ENCODE measurements at regions not wholly inside any gene's neighbourhood (a gene's known extent, or its start where the extent isn't known, plus 50 kb on each side); places are given as distances from the start of the nearest gene placed in this dataset.

DNA sequence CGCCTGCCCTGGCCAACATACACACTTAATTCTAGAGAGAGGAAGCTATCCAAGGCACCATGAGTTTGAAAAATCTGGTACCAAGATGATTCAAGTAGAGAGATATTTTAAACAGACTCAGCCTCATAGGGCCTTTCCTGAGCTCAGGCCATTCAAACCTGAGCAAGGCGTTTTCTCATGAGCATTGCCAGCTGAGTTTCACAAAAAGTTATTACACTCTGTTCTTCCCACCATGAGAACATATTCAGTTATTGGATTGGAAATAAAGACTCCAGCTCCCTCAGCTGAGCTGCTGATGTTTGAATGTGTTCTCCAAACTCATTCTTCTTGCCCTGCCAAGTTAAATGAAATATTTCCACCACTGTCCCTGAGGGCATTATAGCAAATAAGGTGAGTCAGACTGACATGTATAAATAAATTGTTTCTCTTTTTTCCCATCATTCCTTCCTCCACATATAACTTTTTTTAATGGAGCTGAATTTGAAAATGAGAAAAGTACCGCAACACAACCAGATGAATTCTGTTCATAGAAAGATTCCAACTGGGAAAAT is 429.6 kb downstream of the RAB28 start:
- H3K27ac ChIP-seq, result no peak overlapping the region
- intact Hi-C loops (cut with DNase I), result no loop called here
- no peak for DNase-seq (ENCODE audit: low spot score)
- H3K36me3 ChIP-seq, result no peaks in the 10 kb centered on the region
- H3K4me1 ChIP-seq (replicated peaks), result no peaks in the 10 kb centered on the region
- TF ChIP-seq POLR2AphosphoS5 (IDR thresholded peaks at IDR 0.05) (no peak), POLR2A (IDR thresholded peaks at IDR 0.05) (no peak)
- TF ChIP-seq, protein P1, sequence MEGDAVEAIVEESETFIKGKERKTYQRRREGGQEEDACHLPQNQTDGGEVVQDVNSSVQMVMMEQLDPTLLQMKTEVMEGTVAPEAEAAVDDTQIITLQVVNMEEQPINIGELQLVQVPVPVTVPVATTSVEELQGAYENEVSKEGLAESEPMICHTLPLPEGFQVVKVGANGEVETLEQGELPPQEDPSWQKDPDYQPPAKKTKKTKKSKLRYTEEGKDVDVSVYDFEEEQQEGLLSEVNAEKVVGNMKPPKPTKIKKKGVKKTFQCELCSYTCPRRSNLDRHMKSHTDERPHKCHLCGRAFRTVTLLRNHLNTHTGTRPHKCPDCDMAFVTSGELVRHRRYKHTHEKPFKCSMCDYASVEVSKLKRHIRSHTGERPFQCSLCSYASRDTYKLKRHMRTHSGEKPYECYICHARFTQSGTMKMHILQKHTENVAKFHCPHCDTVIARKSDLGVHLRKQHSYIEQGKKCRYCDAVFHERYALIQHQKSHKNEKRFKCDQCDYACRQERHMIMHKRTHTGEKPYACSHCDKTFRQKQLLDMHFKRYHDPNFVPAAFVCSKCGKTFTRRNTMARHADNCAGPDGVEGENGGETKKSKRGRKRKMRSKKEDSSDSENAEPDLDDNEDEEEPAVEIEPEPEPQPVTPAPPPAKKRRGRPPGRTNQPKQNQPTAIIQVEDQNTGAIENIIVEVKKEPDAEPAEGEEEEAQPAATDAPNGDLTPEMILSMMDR (IDR thresholded peaks at IDR 0.05), result no peak
- H3K27me3 ChIP-seq (replicated peaks; ENCODE audit: insufficient read depth), result no peaks in the 10 kb centered on the region
- no peaks in the 10 kb centered on the region for H3K9me3 ChIP-seq
- H3K4me3 ChIP-seq, result no peak overlapping the region
- WGBS, result 75% methylated on average over 3 of the region's 3 CpGs

DNA sequence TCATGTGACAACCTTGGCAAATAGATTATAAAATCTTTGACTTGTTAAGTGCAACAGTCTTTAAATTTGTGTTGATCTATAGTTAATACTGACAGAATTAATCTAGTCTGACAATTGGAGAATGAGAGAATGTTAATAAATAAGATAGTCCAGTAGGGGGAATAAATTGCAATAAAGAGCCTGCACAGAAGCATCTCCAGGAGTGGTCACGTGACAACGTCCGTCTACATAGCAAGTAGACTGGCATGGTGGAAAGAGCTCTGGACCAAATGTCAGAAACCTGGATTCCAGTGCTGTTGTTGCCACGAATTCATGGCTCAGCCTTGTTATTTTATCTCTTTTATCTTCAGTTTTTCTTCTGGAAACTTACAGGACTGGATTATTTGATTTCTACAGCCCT is 436.5 kb downstream of the RAB28 start:
- TF ChIP-seq, protein P1 (IDR thresholded peaks at IDR 0.05), result no peak
- TF ChIP-seq POLR2AphosphoS5 (IDR thresholded peaks at IDR 0.05) (no peak), POLR2A (IDR thresholded peaks at IDR 0.05) (no peak)
- DNase-seq (ENCODE audit: low spot score), result no peak
- intact Hi-C loops (cut with DNase I), result no loop called here
- no peak overlapping the region for H3K4me3 ChIP-seq
- no peaks in the 10 kb centered on the region for H3K27me3 ChIP-seq (replicated peaks; ENCODE audit: insufficient read depth)
- H3K4me1 ChIP-seq (replicated peaks), result no peaks in the 10 kb centered on the region
- H3K9me3 ChIP-seq, result no peaks in the 10 kb centered on the region
- no peaks in the 10 kb centered on the region for H3K36me3 ChIP-seq
- H3K27ac ChIP-seq, result no peak overlapping the region
- 79% methylated on average over 4 of the region's 4 CpGs for WGBS

DNA sequence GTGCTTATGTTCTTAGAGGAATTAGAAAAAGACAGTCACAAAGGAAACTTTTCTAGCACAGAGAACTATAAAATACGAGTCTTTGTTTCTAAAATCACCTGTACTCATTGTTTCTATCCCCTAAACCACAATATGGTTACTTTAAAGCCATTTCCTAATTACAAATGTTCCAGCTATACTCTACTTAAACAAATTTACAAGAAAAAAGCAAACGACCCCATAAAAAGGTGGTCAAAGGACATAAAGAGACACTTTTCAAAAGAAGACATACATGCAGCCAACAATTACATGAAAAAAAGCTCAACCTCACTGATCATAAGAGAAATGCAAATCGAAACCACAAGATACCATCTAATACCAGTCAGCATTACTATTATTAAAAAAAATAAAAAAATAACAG is 447.3 kb downstream of the RAB28 start:
- no peak for TF ChIP-seq POLR2A (IDR thresholded peaks at IDR 0.05)
- no peak for TF ChIP-seq POLR2AphosphoS5 (IDR thresholded peaks at IDR 0.05)
- TF ChIP-seq, protein P1 (IDR thresholded peaks at IDR 0.05), result no peak
- H3K4me3 ChIP-seq, result no peak overlapping the region
- no peak for DNase-seq (ENCODE audit: low spot score)
- 38% methylated on average over 3 of the region's 3 CpGs for WGBS
- H3K9me3 ChIP-seq, result no peaks in the 10 kb centered on the region
- no peak overlapping the region for H3K27ac ChIP-seq
- no peaks in the 10 kb centered on the region for H3K36me3 ChIP-seq
- no peaks in the 10 kb centered on the region for H3K4me1 ChIP-seq (replicated peaks)
- H3K27me3 ChIP-seq (replicated peaks; ENCODE audit: insufficient read depth), result no peaks in the 10 kb centered on the region
- intact Hi-C loops (cut with DNase I), result no loop called here

DNA sequence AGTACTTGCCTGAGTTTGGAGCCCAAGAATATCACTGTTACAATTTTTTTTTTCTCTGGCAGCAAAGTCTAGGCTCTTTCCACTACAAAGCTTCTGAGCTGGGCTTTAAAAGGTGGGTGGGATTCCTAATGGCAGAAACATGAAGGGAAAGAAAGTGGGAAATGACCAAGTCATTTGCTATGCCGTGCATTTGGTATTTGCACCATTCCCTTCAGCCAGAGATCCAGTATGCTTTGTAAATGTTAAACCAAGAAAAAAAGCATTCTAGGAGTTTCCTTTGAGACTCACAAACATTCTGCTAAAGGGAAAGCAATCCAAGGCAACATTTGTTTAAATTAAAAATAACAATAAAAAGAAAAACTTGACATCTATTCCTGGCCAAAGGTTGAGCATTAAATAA is 451.2 kb downstream of the RAB28 start:
- DNase-seq (ENCODE audit: low spot score), result no peak
- WGBS, result 78% methylated on average over 1 of the region's 1 CpG

More for the DNA sequence above, 451.2 kb downstream of the RAB28 start:
- TF ChIP-seq POLR2A (IDR thresholded peaks at IDR 0.05) (no peak), POLR2AphosphoS5 (IDR thresholded peaks at IDR 0.05) (no peak)
- TF ChIP-seq, protein P1 (IDR thresholded peaks at IDR 0.05), result no peak
- no peak overlapping the region for H3K4me3 ChIP-seq
- H3K36me3 ChIP-seq, result no peaks in the 10 kb centered on the region
- no peak overlapping the region for H3K27ac ChIP-seq
- H3K4me1 ChIP-seq (replicated peaks), result no peaks in the 10 kb centered on the region
- intact Hi-C loops (cut with DNase I), result no loop called here
- H3K9me3 ChIP-seq, result no peaks in the 10 kb centered on the region
- no peaks in the 10 kb centered on the region for H3K27me3 ChIP-seq (replicated peaks; ENCODE audit: insufficient read depth)
